Gastrocnemius medialis (tissue), 4 donors: ENCODE measurements at regions not wholly inside any gene's neighbourhood (a gene's known extent, or its start where the extent isn't known, plus 50 kb on each side); places are given as distances from the start of the nearest gene placed in this dataset.

Source experiments
- ATAC-seq, 2 donors: fragments of 150-250 bp; one replicate each; pipeline ENCODE4 v1.9.1; 2016
- DNase-seq, 2 donors: peaks; one replicate each; pipeline ENCODE4 v3.0.0-alpha.2; 2019
- H3K27ac ChIP-seq, 4 donors: fragments of 200-600 bp; sonication (generic); 1 replicate in 1 of 4; 2 replicates in 3 of 4; pipeline ENCODE4 v1.5.1; 2016 to 2018; ENCODE audit warnings: mild to moderate bottlenecking in 2 of 4, moderate library complexity in 1 of 4
- H3K27me3 ChIP-seq, 3 donors: fragments of 200-600 bp; sonication (generic) in 2 of 3; 1 replicate in 1 of 3; 2 replicates in 2 of 3; pipeline versions ENCODE4 v1.5.1 to v1.6.0; 2016 to 2019; ENCODE audit warnings: mild to moderate bottlenecking in 1 of 3, moderate library complexity in 1 of 3
- H3K36me3 ChIP-seq, 2 donors: fragments of 200-600 bp; sonication (generic) in 1 of 2; one replicate each; pipeline ENCODE4 v1.5.1; 2017 to 2018
- H3K4me1 ChIP-seq, 2 donors: fragments of 200-600 bp; sonication (generic) in 1 of 2; one replicate each; pipeline ENCODE4 v1.5.1; 2016 to 2017; ENCODE audit warnings: mild to moderate bottlenecking in 2 of 2
- H3K4me3 ChIP-seq, 4 donors: fragments of 200-600 bp; sonication (generic) in 3 of 4; 1 replicate in 1 of 4; 2 replicates in 3 of 4; pipeline ENCODE4 v1.5.1; 2016 to 2019; ENCODE audit warnings: mild to moderate bottlenecking in 2 of 4
- H3K9me3 ChIP-seq, 3 donors: fragments of 200-600 bp; sonication (generic) in 2 of 3; 1 replicate in 1 of 3; 2 replicates in 2 of 3; pipeline ENCODE4 v1.5.1; 2016 to 2019
- POLR2A ChIP-seq, 2 donors: fragments of 450-650 bp; IDR thresholded peaks; one replicate each; pipeline ENCODE4 v1.6.1; 2017; ENCODE audit warnings: antibody characterized with exemption in 2 of 2, mild to moderate bottlenecking in 2 of 2, moderate library complexity in 2 of 2
- in situ Hi-C, 4 donors: fragments of 200-750 bp; cut with MboI; loops; one replicate each; pipeline versions ENCODE4 v1.15.0 to v1.8.0; 2017; ENCODE audit warnings: low sequenced_read_pairs in 4 of 4
- intact Hi-C: fragments of 100-400 bp; cut with DNase I; formaldehyde crosslinking; loops from one replicate; pipeline ENCODE4 v1.15.1; 2023; ENCODE audit warnings: low total_unique reads
- TF ChIP-seq, protein P1 (sequence below), 5 experiments: fragments of 450-650 bp in 3 of 5; fragments of 200-600 bp in 2 of 5; sonication (generic) in 2 of 5; IDR thresholded peaks in 4 of 5; conservative IDR thresholded peaks in 1 of 5; 1 replicate in 4 of 5; 2 replicates in 1 of 5; pipeline ENCODE4 v1.5.1; 2016 to 2019; ENCODE audit warnings: antibody characterized with exemption in 5 of 5, mild to moderate bottlenecking in 3 of 5, moderate library complexity in 3 of 5

DNA sequence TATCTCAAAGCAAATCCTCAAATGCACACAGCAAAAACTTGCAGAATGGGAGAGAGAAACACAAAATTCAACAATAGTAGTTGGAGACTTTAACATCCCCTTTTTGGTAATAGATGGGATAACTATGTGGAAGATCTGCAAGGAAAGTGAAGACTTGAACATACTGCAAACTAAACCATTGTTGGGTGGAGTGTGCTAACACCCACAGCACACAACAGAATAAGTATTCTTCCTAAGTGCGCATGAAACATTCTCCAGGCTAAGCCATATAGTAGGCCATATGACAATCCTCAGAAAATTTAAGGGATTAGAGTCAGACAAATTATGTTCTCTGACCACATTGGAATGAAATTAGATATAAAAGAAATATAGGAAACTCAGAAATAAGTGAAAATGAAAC, 230.6 kb downstream of the FBXO15 start:
- Histone ChIP-seq H3K27ac (no peak overlapping the region), H3K9me3 (no peaks in the 10 kb centered on the region), H3K4me3 (no peak overlapping the region), H3K4me1 (no peaks in the 10 kb centered on the region), H3K27me3 (no peaks in the 10 kb centered on the region), H3K36me3 (no peaks in the 10 kb centered on the region)
- ATAC-seq (no peak), DNase-seq (no peak)
- intact Hi-C loops, result no loop called here
- TF ChIP-seq, protein P1, sequence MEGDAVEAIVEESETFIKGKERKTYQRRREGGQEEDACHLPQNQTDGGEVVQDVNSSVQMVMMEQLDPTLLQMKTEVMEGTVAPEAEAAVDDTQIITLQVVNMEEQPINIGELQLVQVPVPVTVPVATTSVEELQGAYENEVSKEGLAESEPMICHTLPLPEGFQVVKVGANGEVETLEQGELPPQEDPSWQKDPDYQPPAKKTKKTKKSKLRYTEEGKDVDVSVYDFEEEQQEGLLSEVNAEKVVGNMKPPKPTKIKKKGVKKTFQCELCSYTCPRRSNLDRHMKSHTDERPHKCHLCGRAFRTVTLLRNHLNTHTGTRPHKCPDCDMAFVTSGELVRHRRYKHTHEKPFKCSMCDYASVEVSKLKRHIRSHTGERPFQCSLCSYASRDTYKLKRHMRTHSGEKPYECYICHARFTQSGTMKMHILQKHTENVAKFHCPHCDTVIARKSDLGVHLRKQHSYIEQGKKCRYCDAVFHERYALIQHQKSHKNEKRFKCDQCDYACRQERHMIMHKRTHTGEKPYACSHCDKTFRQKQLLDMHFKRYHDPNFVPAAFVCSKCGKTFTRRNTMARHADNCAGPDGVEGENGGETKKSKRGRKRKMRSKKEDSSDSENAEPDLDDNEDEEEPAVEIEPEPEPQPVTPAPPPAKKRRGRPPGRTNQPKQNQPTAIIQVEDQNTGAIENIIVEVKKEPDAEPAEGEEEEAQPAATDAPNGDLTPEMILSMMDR (IDR thresholded peaks at IDR 0.05 in 4 of 5, conservative IDR thresholded peaks at IDR 0.05 in 1 of 5), result no peak
- TF ChIP-seq POLR2A (IDR thresholded peaks at IDR 0.05), result no peak
- in situ Hi-C loops, result no loop called here

DNA sequence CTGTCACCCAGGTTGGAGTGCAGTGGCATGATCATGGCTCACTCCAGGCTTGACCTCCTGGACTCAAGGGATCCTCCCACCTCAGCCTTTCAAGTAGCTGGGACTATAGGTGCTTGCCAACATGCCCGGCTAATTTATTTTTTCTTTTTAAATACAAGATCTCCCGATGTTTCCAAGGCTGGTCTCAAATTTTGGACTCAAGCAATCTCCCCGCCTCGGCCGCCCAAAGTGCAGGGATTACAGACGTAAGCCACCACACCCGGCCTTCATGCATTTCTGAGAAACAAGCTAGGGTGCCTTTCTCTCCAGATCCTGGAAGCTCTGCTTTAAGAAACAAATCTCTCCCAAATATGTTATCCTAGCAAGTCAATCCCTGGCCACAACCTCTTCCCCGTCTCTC, 234.1 kb downstream of the FBXO15 start:
- Histone ChIP-seq H3K4me3 (no peak overlapping the region), H3K36me3 (no peaks in the 10 kb centered on the region), H3K4me1 (no peaks in the 10 kb centered on the region), H3K27ac (no peak overlapping the region), H3K9me3 (no peaks in the 10 kb centered on the region), H3K27me3 (no peaks in the 10 kb centered on the region)
- ATAC-seq (no peak), DNase-seq (no peak)
- intact Hi-C loops, result no loop called here
- in situ Hi-C loops, result no loop called here
- TF ChIP-seq, protein P1 (IDR thresholded peaks at IDR 0.05 in 4 of 5, conservative IDR thresholded peaks at IDR 0.05 in 1 of 5), result no peak
- TF ChIP-seq POLR2A (IDR thresholded peaks at IDR 0.05), result no peak

GRCh38 chr18:73908323-73908722, 239.3 kb downstream of the FBXO15 start:
- H3K27ac ChIP-seq, result no peak overlapping the region
- TF ChIP-seq, protein P1 (IDR thresholded peaks at IDR 0.05 in 4 of 5, conservative IDR thresholded peaks at IDR 0.05 in 1 of 5), result no peak
- no peak for TF ChIP-seq POLR2A (IDR thresholded peaks at IDR 0.05)
- no peaks in the 10 kb centered on the region for H3K36me3 ChIP-seq
- in situ Hi-C loops (no loop called here), intact Hi-C loops (no loop called here)
- ATAC-seq, result no peak
- H3K4me3 ChIP-seq, result no peak overlapping the region
- no peaks in the 10 kb centered on the region for H3K9me3 ChIP-seq
- H3K27me3 ChIP-seq, result no peaks in the 10 kb centered on the region
- no peaks in the 10 kb centered on the region for H3K4me1 ChIP-seq
- DNase-seq, result no peak

- Histone ChIP-seq H3K9me3 (no peaks in the 10 kb centered on the region), H3K4me3 (no peak overlapping the region), H3K4me1 (no peaks in the 10 kb centered on the region), H3K27ac (no peak overlapping the region), H3K36me3 (no peaks in the 10 kb centered on the region), H3K27me3 (no peaks in the 10 kb centered on the region)
- no peak for DNase-seq
- ATAC-seq, result no peak
- in situ Hi-C loops, result no loop called here
- TF ChIP-seq POLR2A (IDR thresholded peaks at IDR 0.05), result no peak
- intact Hi-C loops, result no loop called here
These were observed 246.1 kb downstream of the FBXO15 start for GRCh38 chr18:73901566-73901965.

- no peaks in the 10 kb centered on the region for H3K4me1 ChIP-seq
- no peak for TF ChIP-seq POLR2A (IDR thresholded peaks at IDR 0.05)
- TF ChIP-seq, protein P1 (IDR thresholded peaks at IDR 0.05 in 4 of 5, conservative IDR thresholded peaks at IDR 0.05 in 1 of 5), result no peak
- H3K27ac ChIP-seq, result no peak overlapping the region
- no peaks in the 10 kb centered on the region for H3K27me3 ChIP-seq
- no peaks in the 10 kb centered on the region for H3K9me3 ChIP-seq
- no peaks in the 10 kb centered on the region for H3K36me3 ChIP-seq
- no peak for ATAC-seq
- in situ Hi-C loops, result no loop called here
- no peak overlapping the region for H3K4me3 ChIP-seq
- intact Hi-C loops, result no loop called here
- DNase-seq, result no peak
These were observed 246.5 kb downstream of the FBXO15 start for GRCh38 chr18:73901151-73901550.
